Left lung (tissue), 4 donors: ENCODE measurements at regions not wholly inside any gene's neighbourhood (a gene's known extent, or its start where the extent isn't known, plus 50 kb on each side); places are given as distances from the start of the nearest gene placed in this dataset.

ENCODE experiments used
- ATAC-seq: fragments of 200-7000 bp; cut with Tn5 transposase; one replicate; pipeline ENCODE4 v1.9.1; 2020; ENCODE audit warnings: moderate library complexity
- DNase-seq, 4 donors: peaks; one replicate each; pipeline ENCODE4 v3.0.0-alpha.2; 2013 to 2020
- H3K27ac ChIP-seq, 2 donors: fragments of 200-600 bp; sonication (generic) in 1 of 2; one replicate each; pipeline versions ENCODE4 v1.5.0 to v1.8.0; 2020 to 2021
- H3K27me3 ChIP-seq, 2 donors: fragments of 200-600 bp; sonication (generic) in 1 of 2; one replicate each; pipeline versions ENCODE4 v1.5.0 to v1.8.0; 2020 to 2021
- H3K36me3 ChIP-seq, 2 donors: fragments of 200-600 bp; sonication (generic) in 1 of 2; one replicate each; pipeline versions ENCODE4 v1.5.0 to v1.8.0; 2020 to 2021
- H3K4me1 ChIP-seq, 2 donors: fragments of 200-600 bp; one replicate each; pipeline ENCODE4 v1.8.0; 2021
- H3K4me3 ChIP-seq, 2 donors: fragments of 200-600 bp; sonication (generic) in 1 of 2; one replicate each; pipeline versions ENCODE4 v1.5.0 to v1.8.0; 2020 to 2021; ENCODE audit warnings: mild to moderate bottlenecking in 1 of 2
- H3K9me3 ChIP-seq, 2 donors: fragments of 200-600 bp; sonication (generic) in 1 of 2; one replicate each; pipeline versions ENCODE4 v1.5.0 to v1.8.0; 2020 to 2021
- CTCF ChIP-seq, 2 donors: fragments of 200-600 bp; sonication (generic) in 1 of 2; IDR thresholded peaks; one replicate each; pipeline versions ENCODE4 v1.5.0 to v1.8.0; 2021; ENCODE audit warnings: antibody characterized with exemption in 2 of 2
- intact Hi-C, 2 donors: fragments of 100-400 bp; cut with DNase I; formaldehyde crosslinking; loops; one replicate each; pipeline versions ENCODE4 v1.11.2 to v1.14.2; 2022
- donor health status: DM: no; HTN: yes; CAD: no.
- donor health status: DM: no; HTN: no; CAD: no.

GRCh38 chr6:165884813-165885765 lies 222.0 kb upstream of the PDE10A start:
- TF ChIP-seq CTCF (IDR thresholded peaks at IDR 0.05) = peak; percentile 79 to 85
- DNase-seq (peak; percentile 60 to 84 (median 74)), ATAC-seq (peak; percentile 96)
- Histone ChIP-seq H3K9me3 (no peaks in the 10 kb centered on the region), H3K4me1 (no peaks in the 10 kb centered on the region), H3K36me3 (no peaks in the 10 kb centered on the region), H3K27ac (no peak overlapping the region), H3K27me3 (peaks cover 0 to 8% of the 10 kb centered on the region in 2 donors), H3K4me3 (no peak overlapping the region)
- intact Hi-C loops = loop anchor here in 1 of 2 donors (5.0 kb wide), 1 partner anchor 212 kb away; no protein-coding TSS in a partner anchor

GRCh38 chr6:165883851-165884640 lies 221.0 kb upstream of the PDE10A start:
- peaks cover 0 to 4% of the 10 kb centered on the region in 2 donors for H3K27me3 ChIP-seq
- H3K4me1 ChIP-seq = no peaks in the 10 kb centered on the region
- TF ChIP-seq CTCF (IDR thresholded peaks at IDR 0.05) = no peak
- ATAC-seq (peak; percentile 33), DNase-seq (no peak)
- no peaks in the 10 kb centered on the region for H3K9me3 ChIP-seq
- H3K4me3 ChIP-seq = no peak overlapping the region
- no peak overlapping the region for H3K27ac ChIP-seq
- intact Hi-C loops = no loop called here
- no peaks in the 10 kb centered on the region for H3K36me3 ChIP-seq

GRCh38 chr6:165881806-165882205 lies 218.8 kb upstream of the PDE10A start:
- DNase-seq = no peak
- intact Hi-C loops = no loop called here
- Histone ChIP-seq H3K36me3 (no peaks in the 10 kb centered on the region), H3K4me3 (no peak overlapping the region), H3K27ac (no peak overlapping the region), H3K27me3 (peaks cover 0 to 8% of the 10 kb centered on the region in 2 donors), H3K4me1 (no peaks in the 10 kb centered on the region), H3K9me3 (no peaks in the 10 kb centered on the region)
- no peak for ATAC-seq
- TF ChIP-seq CTCF (IDR thresholded peaks at IDR 0.05) = no peak

GRCh38 chr6:165880686-165881085 lies 217.6 kb upstream of the PDE10A start:
- intact Hi-C loops = no loop called here
- Histone ChIP-seq H3K4me1 (no peaks in the 10 kb centered on the region), H3K4me3 (no peak overlapping the region), H3K36me3 (no peaks in the 10 kb centered on the region), H3K27me3 (peaks cover 0 to 8% of the 10 kb centered on the region in 2 donors), H3K27ac (no peak overlapping the region), H3K9me3 (no peaks in the 10 kb centered on the region)
- ATAC-seq = no peak
- no peak for TF ChIP-seq CTCF (IDR thresholded peaks at IDR 0.05)
- DNase-seq = no peak

- ATAC-seq (no peak), DNase-seq (no peak)
- TF ChIP-seq CTCF (IDR thresholded peaks at IDR 0.05) = no peak
- H3K4me1 ChIP-seq = no peaks in the 10 kb centered on the region
- no peak overlapping the region for H3K27ac ChIP-seq
- no peak overlapping the region for H3K4me3 ChIP-seq
- H3K36me3 ChIP-seq = no peaks in the 10 kb centered on the region
- H3K27me3 ChIP-seq = peaks cover 0 to 7% of the 10 kb centered on the region in 2 donors
- intact Hi-C loops = no loop called here
- H3K9me3 ChIP-seq = no peaks in the 10 kb centered on the region
Measured at GRCh38 chr6:165877773-165878172, 214.7 kb upstream of the PDE10A start.
